T1000 (cell line): ENCODE measurements at regions not wholly inside any gene's neighbourhood (a gene's known extent, or its start where the extent isn't known, plus 50 kb on each side); places are given as distances from the start of the nearest gene placed in this dataset.

Experiments used
- DNase-seq: peaks from one replicate; lab custom pipeline; 2025; ENCODE audit warnings: mixed read lengths; lab: John Stamatoyannopoulos, UW

DNA sequence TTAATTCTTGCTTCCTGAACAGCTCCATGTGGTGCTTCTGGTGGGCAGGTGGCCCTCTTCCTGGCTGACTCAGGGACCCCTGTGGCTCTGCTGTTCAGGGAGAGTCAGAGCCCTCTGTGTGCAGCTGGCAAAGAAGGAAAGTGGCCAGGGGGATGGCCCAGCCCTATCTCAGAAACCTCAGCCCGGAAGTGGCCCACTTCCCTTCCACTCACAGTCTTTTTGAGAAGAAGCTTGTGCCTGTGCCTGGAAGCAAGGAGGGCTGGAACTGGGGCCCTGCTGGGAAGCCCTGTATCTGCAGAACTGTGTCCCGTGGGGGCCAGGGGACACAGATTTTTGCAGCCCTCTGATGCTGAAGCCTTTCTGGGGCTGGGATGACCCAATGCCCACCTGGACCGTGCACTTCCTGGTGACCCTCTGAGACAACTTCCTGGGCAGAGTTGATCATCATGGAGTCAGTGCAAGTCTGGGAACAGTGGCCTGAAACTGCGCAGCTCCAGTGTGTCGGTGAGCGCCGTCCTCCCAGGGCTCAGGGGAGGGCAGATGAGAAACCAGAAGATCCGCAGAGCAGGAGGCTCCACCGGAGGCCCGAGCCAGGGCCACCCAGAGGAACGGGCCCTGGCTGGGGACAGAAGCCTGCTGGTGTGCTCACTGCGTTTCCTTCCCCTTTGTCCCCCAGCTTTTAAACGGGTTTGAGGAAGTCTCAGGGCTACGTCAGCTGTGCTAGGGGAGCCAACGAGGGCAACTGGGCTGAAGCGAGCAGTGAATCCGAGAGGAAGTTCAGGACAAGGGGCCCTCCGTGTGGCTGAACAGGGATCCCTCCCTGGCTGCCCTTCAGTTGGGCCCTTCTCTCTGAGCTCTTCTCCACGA lies 217.4 kb upstream of the RTL1 start:
- DNase-seq = no peak

DNA sequence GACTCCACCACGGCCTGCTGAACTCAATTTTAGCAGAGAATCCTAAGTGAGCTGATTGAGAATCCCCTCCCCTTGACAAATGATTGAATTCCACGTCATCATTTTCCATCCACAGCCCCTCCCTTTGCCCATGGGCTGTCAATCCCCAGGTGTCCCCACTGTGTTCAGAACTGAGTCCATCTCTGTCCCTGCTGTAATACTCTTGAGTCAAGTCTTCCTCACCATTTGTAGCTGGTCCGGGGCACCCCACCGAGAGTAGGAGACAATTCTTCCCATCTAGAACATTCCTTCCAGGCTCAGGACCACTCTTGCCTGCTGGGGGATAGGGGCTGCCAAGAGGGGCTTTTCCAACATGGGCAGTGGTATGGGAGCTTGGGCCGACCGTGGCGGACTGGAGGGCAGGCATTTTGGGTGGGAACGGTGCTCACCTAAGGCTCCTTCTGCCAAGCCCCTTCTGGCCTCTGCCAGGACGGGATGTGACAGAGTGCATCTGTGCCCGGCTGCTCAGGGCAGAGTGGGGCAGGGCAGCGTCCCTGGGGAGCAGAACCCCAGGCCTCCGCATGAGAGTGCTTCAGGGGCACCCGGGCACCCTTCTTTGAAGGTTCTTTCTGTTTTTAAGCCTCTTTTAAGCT lies 218.1 kb upstream of the RTL1 start:
- DNase-seq = no peak

DNA sequence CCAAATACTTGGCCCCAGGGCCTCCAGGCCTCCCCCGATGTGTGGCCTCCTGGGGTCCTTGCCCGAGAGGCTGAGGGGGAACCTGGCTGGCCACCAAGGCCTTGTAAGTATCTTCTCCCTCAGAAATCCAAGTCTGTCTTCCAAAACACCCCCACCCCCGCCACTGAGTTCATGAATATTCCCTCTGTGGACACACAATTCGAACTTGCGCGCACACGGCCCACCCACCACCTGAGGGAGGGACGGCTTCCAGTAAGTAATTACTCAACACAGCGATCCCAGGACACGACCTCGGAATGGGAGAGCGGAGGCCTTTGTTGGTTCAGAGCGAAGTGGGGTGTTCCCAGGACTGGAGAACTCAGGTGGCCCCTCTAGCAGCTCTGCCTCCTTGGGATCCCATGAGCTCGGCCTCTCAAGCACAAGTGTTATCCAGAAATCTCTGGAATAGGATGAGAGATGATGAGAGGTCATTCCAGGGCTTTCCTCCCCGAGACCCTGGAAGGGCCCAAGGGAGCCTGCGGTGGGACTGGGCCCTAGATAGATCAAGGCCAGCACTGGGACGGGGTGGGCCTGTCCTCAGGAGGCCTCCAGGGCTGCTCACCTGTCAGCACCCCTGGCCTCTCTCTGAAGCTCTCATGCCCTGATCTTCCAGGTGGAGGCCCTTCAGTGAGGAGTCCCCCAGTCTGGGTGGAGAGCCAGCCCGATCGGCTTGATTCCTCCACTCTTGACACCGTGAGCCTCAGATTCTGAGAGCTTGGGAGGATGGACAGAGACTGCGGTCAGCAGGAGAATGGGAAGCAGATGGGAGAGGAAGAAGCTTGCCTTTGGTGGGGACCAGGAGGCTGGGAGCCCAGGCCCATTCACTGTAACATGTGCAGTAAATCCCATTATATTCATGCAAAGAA lies 219.0 kb upstream of the RTL1 start:
- no peak for DNase-seq

DNA sequence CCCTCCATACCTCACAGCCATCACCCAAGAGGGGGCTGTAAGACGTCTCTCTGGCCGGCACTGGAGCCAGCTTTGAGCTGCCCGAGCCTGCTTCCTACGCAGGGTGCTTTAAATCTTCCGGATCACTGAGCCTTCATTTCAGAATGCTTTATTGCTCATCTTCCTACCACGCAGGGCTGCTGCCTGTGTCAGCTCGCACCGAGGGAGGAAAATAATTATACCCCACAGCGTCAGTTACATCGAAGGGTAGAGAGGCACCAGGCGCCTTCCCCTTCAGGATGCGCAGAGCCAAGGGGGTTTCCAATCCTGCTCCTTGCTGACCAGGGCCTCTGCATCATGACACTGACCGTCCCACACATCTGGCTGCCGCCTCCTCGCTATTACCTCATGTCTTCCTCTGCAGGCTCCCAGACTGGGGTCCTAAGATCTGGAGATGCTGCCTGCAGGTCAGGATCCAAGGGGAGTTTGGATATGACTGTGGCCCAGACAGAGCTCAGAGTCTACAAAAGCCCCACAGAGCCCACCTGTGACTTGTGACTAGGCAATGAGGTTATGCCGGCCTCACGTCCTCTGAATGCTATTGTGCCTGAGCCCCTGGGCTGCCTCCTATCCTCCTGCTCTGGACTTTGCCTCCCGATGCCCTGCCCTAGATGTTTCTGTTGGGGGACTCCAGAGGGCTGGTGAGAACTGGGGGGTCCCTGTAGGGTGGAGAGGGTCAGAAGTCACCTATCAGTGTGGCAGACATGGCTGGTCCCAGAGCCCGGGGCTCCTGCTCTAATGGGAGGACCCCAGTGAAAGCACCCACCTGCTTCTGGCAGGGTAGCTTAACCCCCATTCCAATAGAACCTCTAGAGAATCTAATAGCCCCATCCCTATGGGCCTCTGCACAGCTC lies 220.3 kb upstream of the RTL1 start:
- DNase-seq = no peak

DNA sequence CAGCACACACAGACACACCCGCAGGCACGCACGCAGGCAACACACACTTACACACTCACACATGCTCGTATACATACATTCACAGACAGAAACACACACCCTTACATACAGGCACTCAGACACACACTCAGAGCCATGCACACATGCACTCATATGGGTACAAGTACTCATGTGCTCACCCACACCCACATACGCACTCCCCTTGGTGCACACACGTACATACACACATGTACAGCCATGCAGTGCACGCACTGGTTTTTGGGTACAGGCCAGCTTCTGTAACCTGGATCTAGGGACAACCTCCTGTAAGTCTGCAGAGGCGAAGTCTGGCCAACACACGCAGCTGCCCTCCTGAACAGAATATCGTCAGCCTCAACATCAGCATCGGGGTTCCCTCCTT lies 221.3 kb upstream of the RTL1 start:
- no peak for DNase-seq

DNA sequence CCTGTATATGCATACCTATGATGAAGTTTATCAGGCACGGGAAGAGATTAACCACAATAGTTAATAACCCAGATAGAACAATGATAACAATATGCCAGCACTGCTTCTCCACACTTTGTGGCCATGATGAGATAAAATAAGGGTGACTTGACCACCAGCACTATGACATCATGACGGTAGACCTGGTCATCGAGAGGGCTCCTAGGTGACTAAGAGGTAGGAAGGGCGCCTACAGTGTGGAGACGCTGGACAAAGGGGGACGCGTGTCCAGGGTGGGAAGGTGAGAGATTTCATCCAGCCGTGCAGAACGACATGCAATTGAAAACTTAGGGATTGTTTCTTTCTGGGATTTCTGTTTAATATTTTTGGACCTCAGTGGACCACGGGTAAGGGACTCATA lies 221.8 kb upstream of the RTL1 start:
- no peak for DNase-seq

DNA sequence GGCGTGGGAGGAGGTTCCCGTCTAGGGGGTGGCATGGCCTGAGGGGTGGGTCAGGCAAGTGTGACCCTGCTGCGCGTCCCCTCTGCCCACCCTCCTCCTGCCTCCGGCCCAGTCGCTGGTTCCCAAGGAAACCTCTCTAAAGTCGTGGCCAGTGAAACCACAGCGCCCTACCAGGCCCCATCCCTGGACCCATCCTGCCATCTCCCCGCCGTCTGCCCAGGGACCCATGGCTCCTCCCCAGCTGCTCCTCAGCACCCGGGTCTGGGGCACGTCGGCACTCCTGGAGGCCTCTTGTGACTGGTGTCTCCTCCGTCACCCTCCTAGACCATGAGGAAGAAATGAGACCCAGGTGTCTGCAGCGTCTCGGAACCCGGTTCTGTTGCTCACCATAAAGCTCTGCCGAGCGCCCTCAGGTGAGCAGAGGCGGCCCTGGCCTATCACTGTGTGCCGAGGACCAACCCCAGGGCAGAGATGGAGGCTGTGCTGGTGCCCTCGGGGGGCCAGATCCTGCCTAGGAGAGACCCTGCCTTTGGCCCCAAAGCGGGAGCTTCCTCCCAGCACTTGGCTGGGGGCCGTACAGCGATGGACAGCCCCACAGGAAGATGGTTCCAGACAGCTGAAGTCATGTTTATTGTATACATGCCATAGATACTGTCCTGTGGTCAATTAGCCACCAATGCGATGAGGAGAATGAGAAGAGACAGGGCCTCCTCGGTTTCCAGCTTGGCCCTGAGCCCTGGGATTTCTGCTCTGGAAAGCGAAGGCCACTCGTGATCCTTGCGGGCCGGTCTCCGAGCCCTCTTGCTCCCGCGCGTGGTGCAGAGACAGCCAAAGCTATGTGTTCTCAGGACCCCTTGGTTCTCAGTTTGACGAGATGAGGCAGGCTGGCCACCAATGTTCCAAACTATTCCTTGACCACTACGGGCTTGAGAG lies 222.5 kb upstream of the RTL1 start:
- no peak for DNase-seq

DNA sequence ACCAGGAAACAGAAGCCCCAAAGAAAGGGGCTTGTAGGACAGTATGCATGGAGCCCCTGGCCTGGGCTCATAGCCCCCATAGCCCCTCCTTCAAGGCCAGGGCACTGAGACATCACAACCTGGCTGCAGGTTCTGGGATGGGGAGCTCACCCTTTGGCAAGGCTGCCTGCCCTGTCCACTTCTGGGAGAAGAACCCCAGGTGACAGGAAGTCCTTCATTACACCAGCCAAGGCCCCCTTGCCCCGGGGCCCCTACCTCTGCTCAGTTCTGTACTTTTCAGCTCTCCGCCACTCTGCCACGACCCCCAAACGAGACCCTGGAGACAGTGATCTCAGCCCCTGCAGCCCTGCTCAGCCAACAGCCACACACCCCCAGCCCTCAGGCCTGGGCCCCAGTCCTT lies 223.2 kb upstream of the RTL1 start:
- DNase-seq = no peak

DNA sequence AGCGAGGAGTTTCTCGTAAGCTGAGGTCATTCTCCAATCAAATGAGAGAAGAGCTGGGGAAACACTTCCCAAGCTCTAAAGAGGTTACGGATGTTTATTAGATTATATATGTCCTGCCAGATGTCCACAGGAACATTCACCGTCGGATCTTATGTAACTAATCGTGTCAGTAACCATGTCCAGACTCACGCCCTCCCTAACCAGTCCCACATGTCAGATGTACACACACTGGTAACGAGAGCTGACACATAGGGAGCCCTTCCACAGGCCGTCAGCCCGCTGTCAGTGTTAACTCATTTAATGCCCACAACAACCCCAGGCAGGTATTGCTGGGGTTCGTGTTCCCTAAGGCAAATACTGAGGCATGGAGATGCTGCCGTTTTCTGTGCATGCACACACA lies 223.7 kb upstream of the RTL1 start:
- no peak for DNase-seq

DNA sequence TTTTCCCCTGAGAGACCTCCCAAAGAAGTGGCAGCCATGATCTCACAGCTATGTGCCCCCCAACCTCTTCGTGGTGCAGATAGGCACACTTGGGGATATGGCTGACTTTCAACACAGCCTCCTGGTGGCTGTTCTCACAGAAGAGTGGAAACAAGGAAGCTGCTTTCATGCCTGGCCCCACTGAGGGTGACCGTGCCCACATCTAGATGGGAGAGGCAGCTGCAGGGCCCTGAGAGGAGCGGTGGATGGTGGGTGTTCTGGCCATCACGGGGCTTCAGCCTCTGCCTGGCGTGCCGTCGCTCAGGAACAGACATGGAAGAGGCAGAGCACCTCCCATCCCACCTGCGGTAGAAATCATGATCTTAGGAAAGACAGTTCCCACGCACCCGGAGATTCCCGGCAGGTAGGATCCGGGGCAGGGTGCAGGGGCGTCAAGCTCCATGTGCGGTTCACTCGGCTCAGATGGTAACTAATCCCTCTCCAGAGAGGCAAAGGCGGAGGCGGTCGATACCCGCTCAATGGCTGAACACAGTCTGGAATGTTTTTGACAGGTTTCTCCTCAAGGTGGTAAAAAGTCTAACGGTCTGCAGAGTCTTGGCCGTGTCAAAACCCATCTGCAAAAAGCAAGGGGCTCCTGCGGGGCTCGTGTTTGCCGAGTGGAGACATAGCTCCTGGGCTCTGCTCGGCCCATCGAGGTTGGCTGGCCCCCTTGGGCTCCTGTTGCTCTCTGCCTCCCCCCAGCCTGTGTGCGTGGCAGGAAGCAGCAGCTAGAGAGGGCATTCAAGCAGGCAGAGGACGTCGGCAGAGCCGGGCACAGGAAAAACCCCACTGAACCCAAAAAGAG lies 225.2 kb upstream of the RTL1 start:
- DNase-seq = no peak

DNA sequence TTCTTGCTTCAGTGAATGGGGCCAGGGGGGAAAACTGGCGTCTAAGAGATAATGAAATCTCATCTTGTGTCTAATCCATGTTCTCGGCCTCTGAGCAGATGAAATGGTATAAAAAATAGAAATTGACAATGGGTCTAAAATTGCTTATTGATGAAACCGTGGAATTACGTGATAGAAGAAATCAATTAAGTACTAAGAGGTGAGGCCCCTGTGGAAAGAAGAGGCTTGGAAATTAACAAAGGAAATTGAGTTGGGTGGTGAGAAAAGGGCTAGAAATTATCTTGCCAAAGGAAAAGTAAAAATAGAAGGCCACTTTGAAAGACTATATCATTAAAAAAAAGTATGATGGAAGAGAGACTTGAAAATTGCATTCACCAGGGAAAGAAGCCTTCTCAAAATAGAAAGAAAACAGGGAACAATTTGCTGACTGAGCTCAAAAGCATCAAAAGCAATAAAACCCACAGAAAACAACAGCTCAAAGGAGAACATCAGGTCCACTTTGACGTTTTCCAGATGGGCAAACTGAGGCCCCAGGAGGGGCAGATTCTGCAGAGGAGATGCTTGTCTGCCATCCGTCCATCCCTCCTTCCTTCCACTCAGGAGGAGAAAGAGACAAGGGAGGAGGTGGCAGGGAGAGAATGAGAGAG lies 226.1 kb upstream of the RTL1 start:
- no peak for DNase-seq

DNA sequence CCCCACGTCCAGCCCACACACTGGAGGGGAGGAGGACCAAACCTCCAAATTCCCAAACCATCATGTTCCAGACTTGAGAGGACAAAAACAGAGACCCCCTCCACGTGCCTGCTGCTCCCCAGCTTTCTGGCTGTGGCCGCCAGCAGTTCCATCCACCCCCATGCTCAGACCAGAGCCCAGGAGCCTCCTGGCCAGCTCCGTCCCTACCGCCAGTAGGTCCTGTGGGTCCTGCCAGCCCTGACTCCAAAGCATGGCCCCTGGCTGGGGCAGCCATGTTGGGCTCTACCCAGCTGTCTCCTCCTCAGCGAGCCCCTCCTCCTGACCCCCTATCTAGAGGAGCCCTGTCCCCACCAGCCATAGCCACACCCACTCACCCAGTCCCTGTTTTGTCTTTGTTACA lies 227.3 kb upstream of the RTL1 start:
- DNase-seq = no peak

DNA sequence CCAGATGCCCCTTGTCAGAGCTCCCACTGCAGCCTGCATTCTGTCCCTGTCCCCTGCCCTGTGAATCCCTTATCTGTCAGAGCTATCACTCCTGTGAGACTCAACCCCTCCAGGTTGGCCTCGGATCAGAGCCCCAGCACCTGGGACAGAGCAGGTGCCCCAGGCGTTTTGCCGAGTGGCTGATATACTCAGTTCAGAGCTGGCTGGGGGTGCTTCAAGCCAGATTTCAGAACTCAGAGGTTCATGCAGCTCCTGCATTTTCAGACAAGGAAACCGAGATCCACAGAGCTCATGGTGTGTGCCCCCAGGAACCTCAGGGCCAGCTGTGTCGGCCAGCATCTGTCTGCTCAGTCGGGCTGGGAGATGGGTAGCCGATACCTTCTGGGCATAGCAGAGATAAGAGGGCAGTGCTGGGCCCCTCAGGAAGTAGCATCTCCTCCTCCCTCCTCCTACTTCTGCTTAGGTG lies 228.0 kb upstream of the RTL1 start:
- DNase-seq = no peak

DNA sequence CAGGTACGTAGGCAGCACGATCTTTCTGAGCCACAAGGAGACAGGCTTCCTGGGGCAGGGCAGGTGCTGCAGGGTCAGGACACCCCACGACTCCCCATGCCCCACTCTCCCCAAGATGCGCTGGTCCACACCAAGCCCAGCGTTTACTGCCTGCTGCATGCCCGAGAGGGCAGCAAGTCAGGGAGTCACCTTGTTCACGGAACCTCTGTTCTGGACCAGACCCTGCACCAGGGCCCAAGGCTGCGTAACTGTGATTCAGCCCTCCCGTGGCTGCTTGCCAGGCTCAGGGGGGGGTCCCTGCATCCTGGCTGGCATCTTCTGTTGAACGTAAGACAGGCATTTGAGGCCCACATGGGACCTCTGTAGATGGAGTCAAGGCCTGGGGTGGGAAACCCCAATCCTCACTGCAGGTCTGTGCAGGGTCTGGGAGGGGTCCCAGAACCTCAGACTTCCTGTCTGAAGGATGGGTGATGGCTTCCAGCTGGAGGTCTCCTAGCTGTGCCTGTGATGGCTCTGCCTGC lies 228.6 kb upstream of the RTL1 start:
- DNase-seq = no peak

DNA sequence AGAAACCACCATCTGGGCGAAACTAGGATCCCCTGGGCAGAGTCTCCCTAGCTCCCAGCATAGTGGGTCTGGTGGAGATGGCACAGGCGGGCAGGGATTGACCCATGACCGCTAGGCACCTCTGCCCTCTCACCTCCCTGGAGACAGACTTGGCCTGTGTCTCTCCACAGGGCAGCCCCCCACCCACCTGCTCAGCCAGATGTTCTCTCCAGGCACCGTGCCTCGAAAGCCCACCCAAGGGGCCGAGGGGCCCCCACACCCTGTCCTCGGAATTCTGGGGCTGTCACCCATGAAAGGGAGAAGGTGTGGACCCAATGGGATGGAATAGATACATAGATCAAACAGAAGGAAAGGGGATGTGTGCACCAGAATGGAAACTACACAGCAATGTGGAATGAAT lies 229.1 kb upstream of the RTL1 start:
- DNase-seq = no peak

DNA sequence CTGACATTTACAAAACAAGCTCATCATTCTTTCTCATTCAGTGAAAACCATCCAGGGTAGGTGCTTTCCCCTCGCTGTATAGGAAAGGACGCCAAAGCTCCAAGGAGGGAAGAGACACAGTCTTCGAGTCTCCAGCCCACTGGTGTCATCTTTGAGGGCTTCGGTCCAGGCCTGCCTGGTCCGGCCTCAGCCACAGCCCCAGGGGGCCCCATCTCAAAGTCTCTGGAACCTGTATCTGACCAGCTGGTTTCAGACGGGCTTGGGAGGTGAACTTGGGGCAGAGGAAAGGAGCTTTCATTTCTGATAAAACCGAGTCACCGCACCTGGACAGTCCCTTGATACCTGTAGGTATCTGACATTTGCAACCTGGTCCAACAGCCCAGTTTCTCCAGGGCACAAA lies 229.5 kb upstream of the RTL1 start:
- no peak for DNase-seq

DNA sequence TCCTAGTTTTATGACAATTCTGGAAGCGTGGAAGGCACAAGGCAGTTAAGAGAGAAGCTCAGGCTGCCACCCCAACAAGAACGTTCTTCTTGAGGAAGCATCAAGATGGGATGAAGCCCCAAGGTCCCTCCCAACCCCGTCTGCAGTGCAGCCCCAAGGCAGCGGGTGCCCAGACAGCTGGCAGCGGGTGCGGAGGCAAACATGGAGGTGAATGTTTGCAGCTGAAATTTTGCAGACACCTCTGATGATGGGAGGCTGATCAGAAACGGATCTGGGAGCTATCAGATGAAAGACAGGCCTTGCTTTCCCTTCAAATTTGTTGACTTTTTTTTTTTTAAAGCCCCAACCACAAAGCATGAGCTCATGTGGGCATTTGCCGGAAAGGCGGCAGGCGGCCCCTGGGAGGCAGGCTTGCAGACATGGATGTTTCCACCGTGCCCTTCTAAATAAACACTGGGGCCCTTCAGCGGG lies 230.7 kb upstream of the RTL1 start:
- no peak for DNase-seq

DNA sequence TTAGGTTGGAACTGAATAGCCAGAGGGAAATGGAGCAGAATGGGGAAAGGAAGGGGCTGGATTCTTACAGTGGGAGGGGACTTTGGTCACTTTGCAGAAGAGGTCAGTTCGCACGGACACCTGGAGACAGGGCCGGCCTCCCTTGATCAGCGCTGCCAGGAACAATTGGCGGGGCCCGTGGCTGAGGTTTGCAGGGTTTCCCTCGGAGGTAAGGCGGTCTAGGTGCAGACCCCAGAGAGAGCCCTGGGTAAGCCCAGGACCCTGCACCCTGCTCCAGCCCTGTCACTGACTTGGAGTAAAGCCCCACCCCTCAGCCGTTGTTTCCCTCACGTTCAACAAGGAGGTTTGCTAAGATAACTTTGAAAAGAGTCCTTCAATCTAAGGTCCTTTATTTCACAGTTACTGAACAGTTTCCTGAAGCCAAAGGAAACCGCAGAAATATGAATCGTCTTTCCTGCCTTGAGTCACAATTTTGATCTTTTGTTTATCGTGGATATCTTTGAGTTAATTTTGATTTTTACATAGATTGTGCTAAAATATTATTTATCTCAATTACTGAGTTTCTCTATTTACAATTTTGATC lies 231.4 kb upstream of the RTL1 start:
- DNase-seq = no peak
